OCI-LY1 (cell line): ENCODE measurements at regions not wholly inside any gene's neighbourhood (a gene's known extent, or its start where the extent isn't known, plus 50 kb on each side); places are given as distances from the start of the nearest gene placed in this dataset.

Experiments used
- CTCF ChIP-seq: fragments of 200-600 bp; sonication (generic), shearing (Covaris generic); IDR thresholded peaks from 2 replicates; pipeline ENCODE4 v1.5.1; 2017; ENCODE audit warnings: mild to moderate bottlenecking, antibody characterized with exemption, low read length, moderate library complexity, mixed read lengths
- EZH2 ChIP-seq: fragments of 200-600 bp; sonication (generic), shearing (Covaris generic); IDR thresholded peaks from 2 replicates; pipeline ENCODE4 v1.8.0; 2017; ENCODE audit warnings: borderline replicate concordance, mixed run types, mild to moderate bottlenecking, antibody characterized with exemption, low read length, moderate library complexity, mixed read lengths

- no peak for TF ChIP-seq CTCF
- TF ChIP-seq EZH2: no peak
Measured at GRCh38 chrX:68920561-68920960, 91.7 kb downstream of the EFNB1 start.
